SK-N-SH (cell line): ENCODE measurements at regions not wholly inside any gene's neighbourhood (a gene's known extent, or its start where the extent isn't known, plus 50 kb on each side); places are given as distances from the start of the nearest gene placed in this dataset.

Source experiments
- CTCF ChIA-PET: fragments of 300-600, 350-600 bp; formaldehyde crosslinking; extraction: SDS; loops from one replicate; lab custom pipeline; 2021; lab: Yijun Ruan, JAX
- POLR2A ChIA-PET: fragments of 350-600 bp; sonication (Branson Sonifier 250); formaldehyde crosslinking; extraction: SDS; loops from one replicate; lab custom pipeline; 2020; ENCODE audit warnings: antibody characterized with exemption, inconsistent platforms; lab: Yijun Ruan, JAX
- DNase-seq: peaks from one replicate; pipeline ENCODE4 v3.0.0; 2012
- H2AFZ ChIP-seq: fragments of 200-600 bp; sonication (generic); 2 replicates; pipeline ENCODE4 v1.8.1; 2016; ENCODE audit warnings: antibody characterized with exemption, mild to moderate bottlenecking, low read depth
- H3F3A ChIP-seq: fragments of 200-600 bp; sonication (generic); replicated peaks from 2 replicates; pipeline ENCODE3; 2016; ENCODE audit warnings: antibody characterized with exemption, mild to moderate bottlenecking; ENCODE audit not compliant: insufficient read depth
- H3K27ac ChIP-seq, 2 experiments: fragments of 200-500 bp in 1 of 2; fragments of 200-600 bp in 1 of 2; sonication (Bioruptor generic) in 1 of 2; sonication (generic), shearing (Covaris generic) in 1 of 2; 2 replicates each; pipeline versions ENCODE4 v1.5.1 to v1.6.1; 2014 to 2016; ENCODE audit warnings: low read depth in 2 of 2, inconsistent platforms in 1 of 2, low read length in 1 of 2, mild to moderate bottlenecking in 1 of 2, mixed read lengths in 1 of 2
- H3K27me3 ChIP-seq: fragments of 200-600 bp; sonication (generic), shearing (Covaris generic); 2 replicates; pipeline ENCODE4 v1.6.1; 2016; ENCODE audit warnings: mixed run types; ENCODE audit not compliant: insufficient read depth
- H3K36me3 ChIP-seq, 2 experiments: fragments of 200-500 bp in 1 of 2; fragments of 200-600 bp in 1 of 2; sonication (Bioruptor generic) in 1 of 2; sonication (generic) in 1 of 2; replicated peaks in 1 of 2; 2 replicates each; pipeline versions ENCODE3 to v1.5.1; 2014 to 2016; ENCODE audit warnings: low read length in 1 of 2, mild to moderate bottlenecking in 1 of 2; ENCODE audit not compliant: insufficient read depth in 2 of 2, control insufficient read depth in 1 of 2
- H3K4me1 ChIP-seq, 2 experiments: fragments of 200-500 bp in 1 of 2; fragments of 200-600 bp in 1 of 2; sonication (Bioruptor generic) in 1 of 2; sonication (generic), shearing (Covaris generic) in 1 of 2; 2 replicates each; pipeline versions ENCODE4 v1.5.1 to v1.6.1; 2014 to 2016; ENCODE audit warnings: low read depth in 1 of 2, low read length in 1 of 2, mixed run types in 1 of 2; ENCODE audit not compliant: insufficient read depth in 2 of 2, control insufficient read depth in 1 of 2
- H3K4me2 ChIP-seq: fragments of 200-600 bp; sonication (generic), shearing (Covaris generic); 2 replicates; pipeline ENCODE4 v1.6.1; 2017; ENCODE audit warnings: mixed run types
- H3K4me3 ChIP-seq, 2 experiments: fragments of 200-500 bp in 1 of 2; fragments of 200-600 bp in 1 of 2; sonication (Bioruptor generic) in 1 of 2; sonication (generic), shearing (Covaris generic) in 1 of 2; 2 replicates each; pipeline versions ENCODE4 v1.5.1 to v1.8.1; 2014 to 2016; ENCODE audit warnings: low read depth in 2 of 2, inconsistent platforms in 1 of 2, low read length in 1 of 2, mild to moderate bottlenecking in 1 of 2, mixed read lengths in 1 of 2, moderate library complexity in 1 of 2
- H3K79me2 ChIP-seq: fragments of 200-600 bp; sonication (generic); 2 replicates; pipeline ENCODE4 v1.8.1; 2017; ENCODE audit warnings: mild to moderate bottlenecking; ENCODE audit not compliant: insufficient read depth
- H3K9ac ChIP-seq: fragments of 200-600 bp; sonication (generic); 2 replicates; pipeline ENCODE4 v1.6.1; 2017; ENCODE audit warnings: mixed run types
- H3K9me2 ChIP-seq: fragments of 200-600 bp; sonication (generic); 2 replicates; pipeline ENCODE4 v1.6.1; 2017; ENCODE audit warnings: mixed run types
- H3K9me3 ChIP-seq: fragments of 200-600 bp; sonication (generic); 2 replicates; pipeline ENCODE4 v1.6.1; 2017; ENCODE audit warnings: mixed run types, mild to moderate bottlenecking, moderate library complexity
- H4K20me1 ChIP-seq: fragments of 200-600 bp; sonication (generic); 2 replicates; pipeline ENCODE4 v1.6.1; 2017; ENCODE audit warnings: mild to moderate bottlenecking, mixed run types; ENCODE audit not compliant: insufficient read depth
- ELF1 ChIP-seq: IDR thresholded peaks from 2 replicates; pipeline ENCODE4 v1.4.0; 2012
- EP300 ChIP-seq, 2 experiments: IDR thresholded peaks; 2 replicates each; pipeline versions ENCODE4 v1.4.0 to v1.6.1; 2012; ENCODE audit warnings: borderline replicate concordance in 1 of 2, low read depth in 1 of 2, low read length in 1 of 2
- GATA2 ChIP-seq: sonication (generic); formaldehyde crosslinking; IDR thresholded peaks from 2 replicates; pipeline ENCODE4 v1.5.0; 2020; ENCODE audit warnings: mild to moderate bottlenecking, missing genetic modification reagents
- MEF2A ChIP-seq: IDR thresholded peaks from 2 replicates; pipeline ENCODE4 v1.4.0; 2012; ENCODE audit warnings: low read depth, borderline replicate concordance
- NRF1 ChIP-seq: IDR thresholded peaks from 2 replicates; pipeline ENCODE4 v1.6.1; 2012; ENCODE audit warnings: low read depth, mild to moderate bottlenecking, low read length
- RAD21 ChIP-seq: IDR thresholded peaks from 2 replicates; pipeline ENCODE4 v1.6.1; 2012; ENCODE audit warnings: mild to moderate bottlenecking, low read length
- RCOR1 ChIP-seq: fragments of 150-350 bp; IDR thresholded peaks from 2 replicates; pipeline ENCODE4 v1.6.1; 2017; ENCODE audit warnings: antibody characterized with exemption, low read length
- RFX5 ChIP-seq: IDR thresholded peaks from 2 replicates; pipeline ENCODE4 v1.6.1; 2012; ENCODE audit warnings: mild to moderate bottlenecking, improper control_type of control experiment, low read length
- RXRA ChIP-seq: IDR thresholded peaks from 2 replicates; pipeline ENCODE4 v1.4.0; 2012; ENCODE audit warnings: low read depth, mild to moderate bottlenecking, borderline replicate concordance
- SIN3A ChIP-seq: IDR thresholded peaks from 2 replicates; pipeline ENCODE4 v1.6.1; 2012; ENCODE audit warnings: low read depth, mild to moderate bottlenecking, low read length, moderate library complexity, borderline replicate concordance
- TAF1 ChIP-seq: IDR thresholded peaks from 2 replicates; pipeline ENCODE4 v1.6.1; 2012; ENCODE audit warnings: low read depth, mild to moderate bottlenecking, low read length, moderate library complexity, borderline replicate concordance
- TCF12 ChIP-seq: IDR thresholded peaks from 2 replicates; pipeline ENCODE4 v1.4.0; 2012
- YY1 ChIP-seq: IDR thresholded peaks from 2 replicates; pipeline ENCODE4 v1.4.0; 2012; ENCODE audit warnings: low read depth, mild to moderate bottlenecking
- WGBS: methylation state at CpG from one replicate; pipeline ENCODE4 v1.1.6; 2017; ENCODE audit warnings: low lambda C conversion rate; 5-methylcytosine and 5-hydroxymethylcytosine counted together
- TF ChIP-seq, protein P1 (sequence below): IDR thresholded peaks from 2 replicates; pipeline ENCODE4 v1.4.0; 2012; ENCODE audit warnings: low read depth, borderline replicate concordance
- TF ChIP-seq, protein P2 (sequence below): IDR thresholded peaks from 2 replicates; pipeline ENCODE4 v1.4.0; 2012; ENCODE audit warnings: low read depth
- TF ChIP-seq, protein P3 (sequence below): fragments of 200-600 bp; sonication (generic); IDR thresholded peaks from 2 replicates; pipeline ENCODE4 v1.6.1; 2017; ENCODE audit warnings: antibody characterized with exemption, mild to moderate bottlenecking, moderate library complexity
- TF ChIP-seq, protein P4 (sequence below): IDR thresholded peaks from 2 replicates; pipeline ENCODE4 v1.6.1; 2012; ENCODE audit warnings: mild to moderate bottlenecking, low read depth, low read length, moderate library complexity

DNA sequence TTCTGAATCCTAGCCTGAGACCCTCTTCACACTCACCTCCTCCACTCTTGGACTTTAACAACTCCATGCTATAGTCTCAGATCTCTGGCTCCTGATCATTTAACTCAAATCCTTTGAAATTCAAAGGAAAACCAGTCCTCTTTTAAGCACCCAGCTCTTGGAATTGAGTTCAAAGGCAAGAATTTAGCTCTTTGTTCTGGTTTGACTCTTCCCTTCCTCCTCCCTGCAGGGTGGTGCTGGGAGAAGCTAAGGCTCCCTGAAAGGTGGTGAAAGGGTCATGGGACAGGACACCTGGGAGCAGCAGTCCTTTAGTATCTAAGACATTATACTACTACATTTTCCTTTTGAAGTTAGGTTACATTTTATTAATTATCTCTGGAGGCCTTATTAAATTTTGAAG lies 259.4 kb downstream of the CCSER2 start:
- Histone ChIP-seq H2AFZ (no peak overlapping the region), H3K36me3 (no peaks in the 10 kb centered on the region), H3K27ac (no peak overlapping the region), H3K4me2 (no peak overlapping the region), H3K79me2 (no peaks in the 10 kb centered on the region), H3F3A (no peaks in the 10 kb centered on the region), H3K27me3 (no peaks in the 10 kb centered on the region), H3K4me3 (no peak overlapping the region), H3K4me1 (peaks cover 0 to 6% of the 10 kb centered on the region in 2 experiments; a peak in 1 of 4 replicates), H3K9me2 (no peaks in the 10 kb centered on the region), H4K20me1 (no peaks in the 10 kb centered on the region), H3K9me3 (no peaks in the 10 kb centered on the region), H3K9ac (no peak overlapping the region)
- no peak for TF ChIP-seq MEF2A
- TF ChIP-seq YY1 = no peak
- TF ChIP-seq TCF12 = no peak
- TF ChIP-seq, protein P1, sequence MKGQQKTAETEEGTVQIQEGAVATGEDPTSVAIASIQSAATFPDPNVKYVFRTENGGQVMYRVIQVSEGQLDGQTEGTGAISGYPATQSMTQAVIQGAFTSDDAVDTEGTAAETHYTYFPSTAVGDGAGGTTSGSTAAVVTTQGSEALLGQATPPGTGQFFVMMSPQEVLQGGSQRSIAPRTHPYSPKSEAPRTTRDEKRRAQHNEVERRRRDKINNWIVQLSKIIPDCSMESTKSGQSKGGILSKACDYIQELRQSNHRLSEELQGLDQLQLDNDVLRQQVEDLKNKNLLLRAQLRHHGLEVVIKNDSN = no peak
- no peak for TF ChIP-seq EP300 (IDR thresholded peaks at IDR 0.05; ENCODE audit: borderline replicate concordance in 1 of 2, low read depth in 1 of 2, low read length in 1 of 2)
- TF ChIP-seq SIN3A = no peak
- no peak for TF ChIP-seq RAD21
- TF ChIP-seq TAF1 = no peak
- TF ChIP-seq RXRA = no peak
- TF ChIP-seq GATA2 (CRISPR knock-in tag) = no peak
- TF ChIP-seq, protein P2, sequence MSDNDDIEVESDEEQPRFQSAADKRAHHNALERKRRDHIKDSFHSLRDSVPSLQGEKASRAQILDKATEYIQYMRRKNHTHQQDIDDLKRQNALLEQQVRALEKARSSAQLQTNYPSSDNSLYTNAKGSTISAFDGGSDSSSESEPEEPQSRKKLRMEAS = no peak
- no peak for TF ChIP-seq ELF1
- TF ChIP-seq RFX5 = no peak
- POLR2A ChIA-PET = no interaction called here
- CTCF ChIA-PET = interaction anchor here (1.0 kb wide), 1 partner anchor 24 kb away, joined by 3 read pairs; no protein-coding TSS in a partner anchor
- no peak for DNase-seq

DNA sequence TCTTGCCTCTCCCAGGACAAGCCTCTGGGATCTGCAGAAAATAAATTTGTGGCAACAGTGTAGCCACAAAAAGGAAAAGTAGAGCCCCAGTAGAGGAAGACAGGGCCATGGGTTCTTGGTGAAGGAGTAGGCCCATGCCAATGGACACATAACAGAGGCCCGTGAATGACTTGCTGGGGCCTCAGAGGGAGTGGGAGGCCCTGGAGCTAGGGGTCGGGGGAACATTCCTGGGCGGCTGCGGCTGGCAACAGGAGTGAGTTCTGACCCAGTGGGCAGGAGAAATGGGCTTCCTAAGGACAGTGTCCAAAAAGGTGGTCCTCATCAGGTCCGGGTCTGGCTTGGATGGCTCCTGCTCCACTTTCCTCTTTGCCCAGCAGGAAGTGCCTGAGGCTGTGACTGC lies 260.0 kb downstream of the CCSER2 start:
- Histone ChIP-seq H3K4me1 (peaks cover 0 to 6% of the 10 kb centered on the region in 2 experiments; a peak in 1 of 4 replicates), H3K27me3 (no peaks in the 10 kb centered on the region), H3K27ac (no peak overlapping the region), H3K9me2 (no peaks in the 10 kb centered on the region), H3K79me2 (no peaks in the 10 kb centered on the region), H3K9me3 (no peaks in the 10 kb centered on the region), H3K4me3 (no peak overlapping the region), H3K4me2 (no peak overlapping the region), H3K36me3 (no peaks in the 10 kb centered on the region), H2AFZ (no peak overlapping the region), H4K20me1 (no peaks in the 10 kb centered on the region), H3K9ac (no peak overlapping the region), H3F3A (no peaks in the 10 kb centered on the region)
- no peak for DNase-seq
- ChIA-PET POLR2A (no interaction called here), CTCF (no interaction called here)
- WGBS = 6% methylated on average over 2 of the region's 5 CpGs
- TF ChIP-seq, protein P1 = no peak
- no peak for TF ChIP-seq RAD21
- TF ChIP-seq, protein P3, sequence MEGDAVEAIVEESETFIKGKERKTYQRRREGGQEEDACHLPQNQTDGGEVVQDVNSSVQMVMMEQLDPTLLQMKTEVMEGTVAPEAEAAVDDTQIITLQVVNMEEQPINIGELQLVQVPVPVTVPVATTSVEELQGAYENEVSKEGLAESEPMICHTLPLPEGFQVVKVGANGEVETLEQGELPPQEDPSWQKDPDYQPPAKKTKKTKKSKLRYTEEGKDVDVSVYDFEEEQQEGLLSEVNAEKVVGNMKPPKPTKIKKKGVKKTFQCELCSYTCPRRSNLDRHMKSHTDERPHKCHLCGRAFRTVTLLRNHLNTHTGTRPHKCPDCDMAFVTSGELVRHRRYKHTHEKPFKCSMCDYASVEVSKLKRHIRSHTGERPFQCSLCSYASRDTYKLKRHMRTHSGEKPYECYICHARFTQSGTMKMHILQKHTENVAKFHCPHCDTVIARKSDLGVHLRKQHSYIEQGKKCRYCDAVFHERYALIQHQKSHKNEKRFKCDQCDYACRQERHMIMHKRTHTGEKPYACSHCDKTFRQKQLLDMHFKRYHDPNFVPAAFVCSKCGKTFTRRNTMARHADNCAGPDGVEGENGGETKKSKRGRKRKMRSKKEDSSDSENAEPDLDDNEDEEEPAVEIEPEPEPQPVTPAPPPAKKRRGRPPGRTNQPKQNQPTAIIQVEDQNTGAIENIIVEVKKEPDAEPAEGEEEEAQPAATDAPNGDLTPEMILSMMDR = no peak
- no peak for TF ChIP-seq RCOR1
- TF ChIP-seq, protein P4, sequence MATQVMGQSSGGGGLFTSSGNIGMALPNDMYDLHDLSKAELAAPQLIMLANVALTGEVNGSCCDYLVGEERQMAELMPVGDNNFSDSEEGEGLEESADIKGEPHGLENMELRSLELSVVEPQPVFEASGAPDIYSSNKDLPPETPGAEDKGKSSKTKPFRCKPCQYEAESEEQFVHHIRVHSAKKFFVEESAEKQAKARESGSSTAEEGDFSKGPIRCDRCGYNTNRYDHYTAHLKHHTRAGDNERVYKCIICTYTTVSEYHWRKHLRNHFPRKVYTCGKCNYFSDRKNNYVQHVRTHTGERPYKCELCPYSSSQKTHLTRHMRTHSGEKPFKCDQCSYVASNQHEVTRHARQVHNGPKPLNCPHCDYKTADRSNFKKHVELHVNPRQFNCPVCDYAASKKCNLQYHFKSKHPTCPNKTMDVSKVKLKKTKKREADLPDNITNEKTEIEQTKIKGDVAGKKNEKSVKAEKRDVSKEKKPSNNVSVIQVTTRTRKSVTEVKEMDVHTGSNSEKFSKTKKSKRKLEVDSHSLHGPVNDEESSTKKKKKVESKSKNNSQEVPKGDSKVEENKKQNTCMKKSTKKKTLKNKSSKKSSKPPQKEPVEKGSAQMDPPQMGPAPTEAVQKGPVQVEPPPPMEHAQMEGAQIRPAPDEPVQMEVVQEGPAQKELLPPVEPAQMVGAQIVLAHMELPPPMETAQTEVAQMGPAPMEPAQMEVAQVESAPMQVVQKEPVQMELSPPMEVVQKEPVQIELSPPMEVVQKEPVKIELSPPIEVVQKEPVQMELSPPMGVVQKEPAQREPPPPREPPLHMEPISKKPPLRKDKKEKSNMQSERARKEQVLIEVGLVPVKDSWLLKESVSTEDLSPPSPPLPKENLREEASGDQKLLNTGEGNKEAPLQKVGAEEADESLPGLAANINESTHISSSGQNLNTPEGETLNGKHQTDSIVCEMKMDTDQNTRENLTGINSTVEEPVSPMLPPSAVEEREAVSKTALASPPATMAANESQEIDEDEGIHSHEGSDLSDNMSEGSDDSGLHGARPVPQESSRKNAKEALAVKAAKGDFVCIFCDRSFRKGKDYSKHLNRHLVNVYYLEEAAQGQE = no peak
- no peak for TF ChIP-seq RXRA
- no peak for TF ChIP-seq MEF2A
- no peak for TF ChIP-seq NRF1
